GM06990 (cell line): ENCODE measurements at regions not wholly inside any gene's neighbourhood (a gene's known extent, or its start where the extent isn't known, plus 50 kb on each side); places are given as distances from the start of the nearest gene placed in this dataset.

Experiments used
- DNase-seq: peaks from one replicate; pipeline ENCODE4 v3.0.0-alpha.2; 2011; ENCODE audit not compliant: insufficient read length; ENCODE audit errors: extremely low read depth
- H3K27me3 ChIP-seq: replicated peaks from 2 replicates; pipeline ENCODE4 v1.6.0; 2011; ENCODE audit warnings: low read length; ENCODE audit not compliant: control insufficient read depth, insufficient read depth
- H3K36me3 ChIP-seq: 2 replicates; pipeline ENCODE4 v1.5.1; 2011; ENCODE audit warnings: low read length; ENCODE audit not compliant: control insufficient read depth, insufficient read depth
- H3K4me3 ChIP-seq: replicated peaks from 2 replicates; pipeline ENCODE4 v1.5.1; 2011; ENCODE audit warnings: low read depth, mild to moderate bottlenecking, control low read depth, low read length
- CTCF ChIP-seq: IDR thresholded peaks from 2 replicates; pipeline ENCODE4 v1.5.1; 2011; ENCODE audit warnings: low read length, control low read depth, mild to moderate bottlenecking, inconsistent platforms; ENCODE audit not compliant: insufficient read depth, poor library complexity, severe bottlenecking

GRCh38 chr16:17633181-17633951 is 162.6 kb upstream of the XYLT1 start:
- DNase-seq, result no peak
- H3K4me3 ChIP-seq, result no peak overlapping the region
- no peaks in the 10 kb centered on the region for H3K27me3 ChIP-seq
- TF ChIP-seq CTCF, result no peak
- H3K36me3 ChIP-seq, result no peaks in the 10 kb centered on the region

GRCh38 chr16:17632667-17633066 is 161.9 kb upstream of the XYLT1 start:
- H3K27me3 ChIP-seq, result no peaks in the 10 kb centered on the region
- no peak for DNase-seq
- no peak overlapping the region for H3K4me3 ChIP-seq
- no peak for TF ChIP-seq CTCF
- no peaks in the 10 kb centered on the region for H3K36me3 ChIP-seq

GRCh38 chr16:17629936-17630335 is 159.2 kb upstream of the XYLT1 start:
- DNase-seq, result no peak
- H3K27me3 ChIP-seq, result no peaks in the 10 kb centered on the region
- no peak for TF ChIP-seq CTCF
- no peaks in the 10 kb centered on the region for H3K36me3 ChIP-seq
- H3K4me3 ChIP-seq, result no peak overlapping the region

- TF ChIP-seq CTCF, result no peak
- DNase-seq, result no peak
These were observed 158.2 kb upstream of the XYLT1 start for GRCh38 chr16:17628983-17629382.

GRCh38 chr16:17622366-17622765 is 151.6 kb upstream of the XYLT1 start:
- no peak for TF ChIP-seq CTCF
- Histone ChIP-seq H3K36me3 (no peaks in the 10 kb centered on the region), H3K4me3 (no peak overlapping the region), H3K27me3 (no peaks in the 10 kb centered on the region; the same call in 1 of the 2 replicates)
- no peak for DNase-seq

More at GRCh38 chr16:17628983-17629382, 158.2 kb upstream of the XYLT1 start:
- H3K36me3 ChIP-seq, result no peaks in the 10 kb centered on the region
- no peak overlapping the region for H3K4me3 ChIP-seq
- H3K27me3 ChIP-seq, result no peaks in the 10 kb centered on the region
